H9 (cell line): ENCODE measurements at regions not wholly inside any gene's neighbourhood (a gene's known extent, or its start where the extent isn't known, plus 50 kb on each side); places are given as distances from the start of the nearest gene placed in this dataset.

ENCODE experiments used
- DNase-seq: peaks from one replicate; pipeline ENCODE4 v3.0.0-alpha.2; 2017
- H2AFZ ChIP-seq: one replicate; pipeline ENCODE4 v1.6.1; 2013; ENCODE audit warnings: mild to moderate bottlenecking, low read length, control low read depth, moderate library complexity
- H2AK5ac ChIP-seq: 2 replicates; pipeline ENCODE4 v1.6.1; 2013; ENCODE audit warnings: low read length, control low read depth, mixed read lengths; ENCODE audit not compliant: insufficient read length
- H2BK120ac ChIP-seq: one replicate; pipeline ENCODE4 v1.6.1; 2013; ENCODE audit warnings: low read depth, mild to moderate bottlenecking, low read length, control low read depth, inconsistent platforms; ENCODE audit not compliant: poor library complexity, severe bottlenecking
- H2BK12ac ChIP-seq: 2 replicates; pipeline ENCODE4 v1.6.1; 2013; ENCODE audit warnings: low read length, control low read depth, mixed read lengths, low read depth; ENCODE audit not compliant: insufficient read length
- H2BK15ac ChIP-seq: 2 replicates; pipeline ENCODE4 v1.6.1; 2013; ENCODE audit warnings: low read depth, low read length, control low read depth
- H2BK20ac ChIP-seq: one replicate; pipeline ENCODE4 v1.6.1; 2013; ENCODE audit warnings: low read depth, mild to moderate bottlenecking, low read length, control low read depth, inconsistent platforms; ENCODE audit not compliant: poor library complexity, severe bottlenecking
- H2BK5ac ChIP-seq: 2 replicates; pipeline ENCODE4 v1.6.1; 2013; ENCODE audit warnings: low read length, control low read depth, mixed read lengths; ENCODE audit not compliant: insufficient read length
- H3K14ac ChIP-seq: 2 replicates; pipeline ENCODE4 v1.6.1; 2013; ENCODE audit warnings: low read length, control low read depth; ENCODE audit not compliant: insufficient read depth
- H3K18ac ChIP-seq: 2 replicates; pipeline ENCODE4 v1.6.1; 2013; ENCODE audit warnings: low read depth, mild to moderate bottlenecking, mixed read lengths, low read length, control low read depth; ENCODE audit not compliant: insufficient read length
- H3K23ac ChIP-seq: 2 replicates; pipeline ENCODE4 v1.6.1; 2013; ENCODE audit warnings: low read length, control low read depth, mixed read lengths, low read depth; ENCODE audit not compliant: insufficient read length
- H3K23me2 ChIP-seq: 2 replicates; pipeline ENCODE4 v1.6.1; 2013; ENCODE audit warnings: low read depth, mild to moderate bottlenecking, mixed read lengths, low read length, control low read depth; ENCODE audit not compliant: insufficient read length, poor library complexity, severe bottlenecking
- H3K27ac ChIP-seq: 2 replicates; pipeline ENCODE4 v1.5.1; 2013; ENCODE audit warnings: low read length, control low read depth, mixed read lengths, low read depth; ENCODE audit not compliant: insufficient read length
- H3K27me3 ChIP-seq: 2 replicates; pipeline ENCODE4 v1.6.1; 2013; ENCODE audit warnings: low read length, control low read depth, inconsistent platforms; ENCODE audit not compliant: insufficient read depth
- H3K4ac ChIP-seq: 2 replicates; pipeline ENCODE4 v1.6.1; 2013; ENCODE audit warnings: low read depth, mild to moderate bottlenecking, control low read depth, inconsistent platforms, low read length, moderate library complexity
- H3K4me1 ChIP-seq: 2 replicates; pipeline ENCODE4 v1.6.1; 2013; ENCODE audit warnings: low read length, control low read depth, inconsistent platforms; ENCODE audit not compliant: insufficient read depth
- H3K4me2 ChIP-seq: 2 replicates; pipeline ENCODE4 v1.6.1; 2013; ENCODE audit warnings: low read length, control low read depth, mixed read lengths; ENCODE audit not compliant: insufficient read length, insufficient read depth
- H3K56ac ChIP-seq: 2 replicates; pipeline ENCODE4 v1.6.1; 2013; ENCODE audit warnings: low read depth, mild to moderate bottlenecking, mixed read lengths, low read length, control low read depth; ENCODE audit not compliant: insufficient read length
- H3K79me1 ChIP-seq: 2 replicates; pipeline ENCODE4 v1.6.1; 2013; ENCODE audit warnings: low read depth, mild to moderate bottlenecking, moderate library complexity, low read length, control low read depth, inconsistent platforms; ENCODE audit not compliant: insufficient read depth, poor library complexity, severe bottlenecking
- H3K79me2 ChIP-seq: 2 replicates; pipeline ENCODE4 v1.6.1; 2013; ENCODE audit warnings: low read length, control low read depth, inconsistent platforms; ENCODE audit not compliant: insufficient read depth
- H3K9ac ChIP-seq: 2 replicates; pipeline ENCODE4 v1.6.1; 2013; ENCODE audit warnings: low read length, control low read depth, mixed read lengths; ENCODE audit not compliant: insufficient read length; ENCODE audit errors: extremely low read depth
- H3K9me3 ChIP-seq: one replicate; pipeline ENCODE4 v1.6.1; 2013; ENCODE audit warnings: low read depth, low read length, inconsistent platforms; ENCODE audit not compliant: control insufficient read depth
- H3T11ph ChIP-seq: one replicate; pipeline ENCODE4 v1.6.1; 2013; ENCODE audit warnings: mild to moderate bottlenecking, low read length, control low read depth, inconsistent platforms
- H4K20me1 ChIP-seq: one replicate; pipeline ENCODE4 v1.6.1; 2013; ENCODE audit not compliant: control insufficient read depth, insufficient read length, insufficient read depth
- H4K5ac ChIP-seq: 2 replicates; pipeline ENCODE4 v1.6.1; 2013; ENCODE audit warnings: low read depth, mild to moderate bottlenecking, mixed read lengths, low read length, control low read depth; ENCODE audit not compliant: insufficient read length
- H4K8ac ChIP-seq: replicated peaks from 2 replicates; pipeline ENCODE4 v1.6.1; 2013; ENCODE audit warnings: low read length, control low read depth, mixed read lengths, low read depth; ENCODE audit not compliant: insufficient read length
- H4K91ac ChIP-seq: 2 replicates; pipeline ENCODE4 v1.6.1; 2013; ENCODE audit warnings: low read depth, mild to moderate bottlenecking, moderate library complexity, mixed read lengths, low read length, control low read depth; ENCODE audit not compliant: insufficient read length
- H3K27ac Mint-ChIP-seq, 3 experiments: 2 replicates in 2 of 3; 3 replicates in 1 of 3; pipeline ENCODE4 v1.8.0; 2020 to 2021; ENCODE audit warnings: mixed read lengths in 3 of 3, mild to moderate bottlenecking in 1 of 3, moderate library complexity in 1 of 3
- H3K27me3 Mint-ChIP-seq: 2 replicates; pipeline ENCODE4 v1.8.0; 2021; ENCODE audit warnings: low read depth, mild to moderate bottlenecking, moderate library complexity, mixed read lengths
- H3K36me3 Mint-ChIP-seq, 3 experiments: 2 replicates in 2 of 3; 3 replicates in 1 of 3; pipeline ENCODE4 v1.8.0; 2020 to 2021; ENCODE audit warnings: low read depth in 3 of 3, mixed read lengths in 3 of 3; ENCODE audit not compliant: insufficient read depth in 1 of 3
- H3K4me1 Mint-ChIP-seq, 2 experiments: 2 replicates each; pipeline ENCODE4 v1.8.0; 2020; ENCODE audit warnings: mixed read lengths in 2 of 2
- H3K4me3 Mint-ChIP-seq, 2 experiments: 2 replicates in 1 of 2; 3 replicates in 1 of 2; pipeline ENCODE4 v1.8.0; 2020 to 2021; ENCODE audit warnings: mild to moderate bottlenecking in 2 of 2, mixed read lengths in 2 of 2, moderate library complexity in 1 of 2
- H3K9me3 Mint-ChIP-seq, 2 experiments: 2 replicates in 1 of 2; 3 replicates in 1 of 2; pipeline ENCODE4 v1.8.0; 2020; ENCODE audit warnings: mild to moderate bottlenecking in 2 of 2, mixed read lengths in 2 of 2, moderate library complexity in 1 of 2
- WGBS: extraction: QIAGEN DNeasy Blood & Tissue Kit; methylation state at CpG from one replicate; pipeline ENCODE4 v1.1.7; 2013; ENCODE audit warnings: missing lambda C conversion rate, low lambda C conversion rate, mixed read lengths; ENCODE audit not compliant: insufficient read length; ENCODE audit errors: extremely low coverage; 5-methylcytosine and 5-hydroxymethylcytosine counted together
- TF ChIP-seq, protein P1 (sequence below): fragments of 200-600 bp; sonication (generic); conservative IDR thresholded peaks from 3 replicates; pipeline ENCODE4 v1.8.0; 2021; ENCODE audit warnings: antibody characterized with exemption, mild to moderate bottlenecking

DNA sequence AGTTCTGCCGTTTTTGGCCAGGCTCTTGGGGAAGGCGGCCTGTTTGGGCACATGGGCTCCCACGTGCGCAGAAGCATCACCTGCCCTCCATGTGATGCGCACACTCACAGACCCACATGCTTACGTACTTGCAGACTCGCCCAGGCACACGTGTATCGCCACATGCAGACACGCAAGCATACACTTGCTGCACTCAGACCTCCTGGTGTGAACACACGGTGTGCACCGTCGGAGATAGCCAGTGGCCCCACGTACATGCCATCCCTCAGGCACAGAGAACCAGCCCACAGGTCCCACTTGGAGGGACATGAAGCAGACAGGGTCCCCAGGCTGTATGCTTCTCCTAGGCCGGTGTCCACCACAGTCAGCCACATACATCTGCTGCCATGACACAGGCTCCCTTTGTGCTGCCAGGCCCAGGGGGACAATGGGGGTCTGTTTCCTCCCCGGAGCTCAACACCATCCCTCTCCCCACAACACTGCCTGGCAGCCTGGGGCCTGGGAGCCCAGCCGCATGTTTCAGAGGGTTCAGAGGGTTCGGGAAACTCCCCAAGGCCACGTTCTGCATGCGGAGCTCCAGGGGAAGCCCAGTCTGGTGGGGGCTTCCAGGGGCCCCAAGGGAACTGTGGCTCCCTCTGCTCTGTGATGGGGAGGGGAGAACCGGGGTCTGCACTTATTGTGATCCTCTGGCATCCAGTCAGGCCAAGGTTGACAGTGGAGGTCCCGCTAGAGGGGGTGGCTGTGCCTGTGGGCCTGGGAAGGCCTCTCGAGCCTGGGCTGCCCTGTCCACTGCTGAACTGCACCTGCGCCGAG, 208.1 kb upstream of the HAAO start:
- no peak overlapping the region for H3K4me2 ChIP-seq
- no peaks in the 10 kb centered on the region for H3K79me1 ChIP-seq
- no peaks in the 10 kb centered on the region for H3K27me3 ChIP-seq
- Mint-ChIP-seq H3K4me1 (peaks cover 7 to 9% of the 10 kb centered on the region in 2 experiments; a peak in 3 of 4 replicates), H3K27ac (no peak overlapping the region; a peak in 2 of 7 replicates), H3K9me3 (peaks cover 8% of the 10 kb centered on the region in 2 experiments), H3K4me3 (no peak overlapping the region; a peak in 1 of 5 replicates), H3K36me3 (peaks cover 0 to 9% (median 0%) of the 10 kb centered on the region in 3 experiments; a peak in 4 of 7 replicates), H3K27me3 (no peaks in the 10 kb centered on the region; the same call in 1 of the 2 replicates)
- H3K18ac ChIP-seq, result no peak overlapping the region
- H3K79me2 ChIP-seq, result no peaks in the 10 kb centered on the region
- no peak overlapping the region for H3K56ac ChIP-seq
- no peak overlapping the region for H3K4ac ChIP-seq
- H3K9me3 ChIP-seq, result no peaks in the 10 kb centered on the region
- no peak overlapping the region for H2AK5ac ChIP-seq
- no peaks in the 10 kb centered on the region for H3K4me1 ChIP-seq
- no peaks in the 10 kb centered on the region for H3K23me2 ChIP-seq
- no peak overlapping the region for H2BK12ac ChIP-seq
- TF ChIP-seq, protein P1, sequence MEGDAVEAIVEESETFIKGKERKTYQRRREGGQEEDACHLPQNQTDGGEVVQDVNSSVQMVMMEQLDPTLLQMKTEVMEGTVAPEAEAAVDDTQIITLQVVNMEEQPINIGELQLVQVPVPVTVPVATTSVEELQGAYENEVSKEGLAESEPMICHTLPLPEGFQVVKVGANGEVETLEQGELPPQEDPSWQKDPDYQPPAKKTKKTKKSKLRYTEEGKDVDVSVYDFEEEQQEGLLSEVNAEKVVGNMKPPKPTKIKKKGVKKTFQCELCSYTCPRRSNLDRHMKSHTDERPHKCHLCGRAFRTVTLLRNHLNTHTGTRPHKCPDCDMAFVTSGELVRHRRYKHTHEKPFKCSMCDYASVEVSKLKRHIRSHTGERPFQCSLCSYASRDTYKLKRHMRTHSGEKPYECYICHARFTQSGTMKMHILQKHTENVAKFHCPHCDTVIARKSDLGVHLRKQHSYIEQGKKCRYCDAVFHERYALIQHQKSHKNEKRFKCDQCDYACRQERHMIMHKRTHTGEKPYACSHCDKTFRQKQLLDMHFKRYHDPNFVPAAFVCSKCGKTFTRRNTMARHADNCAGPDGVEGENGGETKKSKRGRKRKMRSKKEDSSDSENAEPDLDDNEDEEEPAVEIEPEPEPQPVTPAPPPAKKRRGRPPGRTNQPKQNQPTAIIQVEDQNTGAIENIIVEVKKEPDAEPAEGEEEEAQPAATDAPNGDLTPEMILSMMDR, result no peak
- H3T11ph ChIP-seq, result no peak overlapping the region
- no peak overlapping the region for H3K27ac ChIP-seq
- DNase-seq, result no peak
- no peak overlapping the region for H4K91ac ChIP-seq
- H3K14ac ChIP-seq, result no peak overlapping the region; the same call in 1 of the 2 replicates
- H2BK20ac ChIP-seq, result no peak overlapping the region
- H3K23ac ChIP-seq, result no peak overlapping the region
- no peak overlapping the region for H2BK5ac ChIP-seq
- H2AFZ ChIP-seq, result no peak overlapping the region
- no peak overlapping the region for H3K9ac ChIP-seq
- no peak overlapping the region for H2BK15ac ChIP-seq
- H4K5ac ChIP-seq, result no peak overlapping the region
- WGBS, result no CpG with 5 or more reads among the region's 25 CpGs
- H4K8ac ChIP-seq, result no peak overlapping the region
- H4K20me1 ChIP-seq, result no peaks in the 10 kb centered on the region
- no peak overlapping the region for H2BK120ac ChIP-seq
